ENCODE measurements at regions not wholly inside any gene's neighbourhood (a gene's known extent, or its start where the extent isn't known, plus 50 kb on each side); places are given as distances from the start of the nearest gene placed in this dataset.

DNA sequence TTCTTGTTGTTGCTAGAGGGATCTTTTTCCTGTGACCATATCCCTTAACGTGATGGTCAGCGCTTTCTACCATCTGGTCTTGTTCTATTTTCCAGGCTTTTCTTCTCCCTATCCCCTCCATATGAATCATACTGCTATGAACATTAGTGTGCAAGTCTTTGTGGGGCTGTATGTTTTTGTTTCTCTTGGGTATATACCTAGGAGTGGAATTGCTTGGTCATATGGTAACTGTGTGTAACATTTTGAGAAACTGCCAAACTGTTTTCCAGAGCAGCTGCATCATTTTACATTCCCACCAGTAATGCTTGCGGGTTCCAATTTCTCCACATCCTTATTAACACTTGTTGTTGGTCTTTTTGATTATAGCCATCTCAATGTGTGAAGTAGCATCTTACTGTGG, 121.4 kb downstream of the SPRY1 start:
- TF ChIP-seq, protein P1, sequence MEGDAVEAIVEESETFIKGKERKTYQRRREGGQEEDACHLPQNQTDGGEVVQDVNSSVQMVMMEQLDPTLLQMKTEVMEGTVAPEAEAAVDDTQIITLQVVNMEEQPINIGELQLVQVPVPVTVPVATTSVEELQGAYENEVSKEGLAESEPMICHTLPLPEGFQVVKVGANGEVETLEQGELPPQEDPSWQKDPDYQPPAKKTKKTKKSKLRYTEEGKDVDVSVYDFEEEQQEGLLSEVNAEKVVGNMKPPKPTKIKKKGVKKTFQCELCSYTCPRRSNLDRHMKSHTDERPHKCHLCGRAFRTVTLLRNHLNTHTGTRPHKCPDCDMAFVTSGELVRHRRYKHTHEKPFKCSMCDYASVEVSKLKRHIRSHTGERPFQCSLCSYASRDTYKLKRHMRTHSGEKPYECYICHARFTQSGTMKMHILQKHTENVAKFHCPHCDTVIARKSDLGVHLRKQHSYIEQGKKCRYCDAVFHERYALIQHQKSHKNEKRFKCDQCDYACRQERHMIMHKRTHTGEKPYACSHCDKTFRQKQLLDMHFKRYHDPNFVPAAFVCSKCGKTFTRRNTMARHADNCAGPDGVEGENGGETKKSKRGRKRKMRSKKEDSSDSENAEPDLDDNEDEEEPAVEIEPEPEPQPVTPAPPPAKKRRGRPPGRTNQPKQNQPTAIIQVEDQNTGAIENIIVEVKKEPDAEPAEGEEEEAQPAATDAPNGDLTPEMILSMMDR (IDR thresholded peaks at IDR 0.05; ENCODE audit: low read depth, low read length, poor library complexity, severe bottlenecking): no peak
- TF ChIP-seq EZH2phosphoT487 (IDR thresholded peaks at IDR 0.05; ENCODE audit: borderline replicate concordance, low read length): no peak

All from DOHH2 (cell line).